ENCODE measurements at regions not wholly inside any gene's neighbourhood (a gene's known extent, or its start where the extent isn't known, plus 50 kb on each side); places are given as distances from the start of the nearest gene placed in this dataset.
"Not testable (repeated sequence)": the region's sequence is repeated elsewhere in the genome, so short reads cannot be mapped to it uniquely, and the experiment has no call there.

GRCh38 chr3:187473778-187474406 lies 105.7 kb downstream of the RTP4 start:
- DNase-seq (ENCODE audit: low read depth): no peak

GRCh38 chr3:187466306-187466705 lies 98.1 kb downstream of the RTP4 start:
- not testable (repeated sequence) for DNase-seq (ENCODE audit: low read depth)

DNA sequence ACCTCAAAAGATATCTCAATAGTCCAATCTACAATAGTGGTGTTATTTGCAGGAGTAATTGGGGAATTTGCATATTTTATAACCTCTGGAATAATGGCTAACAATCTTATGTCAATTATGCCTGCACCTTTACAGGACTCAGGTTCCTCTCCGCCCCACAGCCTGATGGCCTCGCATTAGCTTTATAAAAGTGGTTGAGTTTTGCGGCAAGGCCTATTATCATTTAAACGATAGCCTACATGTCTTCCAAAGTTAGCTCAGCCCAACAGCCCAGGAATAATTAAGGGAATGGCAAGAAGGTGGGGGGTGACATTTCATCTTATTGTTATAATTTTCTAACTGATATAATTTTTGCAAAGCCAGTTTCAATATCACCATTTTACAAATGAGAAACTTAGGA lies 97.3 kb downstream of the RTP4 start:
- no peak for DNase-seq (ENCODE audit: low read depth)

GRCh38 chr3:187464682-187465081 lies 96.5 kb downstream of the RTP4 start:
- no peak for DNase-seq (ENCODE audit: low read depth)

DNA sequence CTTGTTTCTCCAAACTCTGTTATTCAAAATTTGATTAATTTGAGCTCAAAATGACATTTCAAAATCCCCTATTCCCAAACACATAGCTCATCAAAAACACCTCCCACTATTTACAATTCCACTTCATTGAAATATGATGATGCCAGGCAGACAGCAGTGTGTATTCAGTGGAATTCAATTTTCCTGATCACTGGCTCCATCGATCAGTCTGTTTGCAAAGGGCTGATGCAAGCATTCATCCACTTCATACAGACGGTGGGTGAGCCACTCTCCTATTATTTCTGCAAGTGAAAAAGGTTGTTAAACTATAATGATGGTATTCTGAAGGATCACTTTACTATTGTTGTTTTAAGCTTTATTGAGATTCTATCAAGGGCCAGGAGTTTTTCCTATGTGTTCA lies 90.7 kb downstream of the RTP4 start:
- DNase-seq (ENCODE audit: low read depth): no peak

DNA sequence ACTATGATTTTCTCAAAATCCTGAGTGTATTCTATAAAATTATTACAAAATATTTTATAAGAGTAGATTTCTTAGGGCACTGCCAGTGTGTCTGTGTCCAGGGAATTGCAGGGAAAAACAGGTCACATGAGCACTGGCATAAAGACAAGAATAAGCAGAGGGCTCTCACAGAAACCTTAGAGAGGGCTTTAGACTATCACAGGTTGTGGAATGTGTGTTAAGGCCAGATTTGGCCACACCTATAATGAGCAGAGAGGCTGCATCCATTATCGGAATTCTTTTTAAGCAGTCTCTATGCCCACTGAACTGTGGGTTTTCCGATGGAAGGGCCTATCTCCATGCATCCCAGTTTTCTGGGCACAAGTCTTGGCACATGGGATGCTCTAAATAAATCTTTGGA lies 90.2 kb downstream of the RTP4 start:
- no peak for DNase-seq (ENCODE audit: low read depth)

DNA sequence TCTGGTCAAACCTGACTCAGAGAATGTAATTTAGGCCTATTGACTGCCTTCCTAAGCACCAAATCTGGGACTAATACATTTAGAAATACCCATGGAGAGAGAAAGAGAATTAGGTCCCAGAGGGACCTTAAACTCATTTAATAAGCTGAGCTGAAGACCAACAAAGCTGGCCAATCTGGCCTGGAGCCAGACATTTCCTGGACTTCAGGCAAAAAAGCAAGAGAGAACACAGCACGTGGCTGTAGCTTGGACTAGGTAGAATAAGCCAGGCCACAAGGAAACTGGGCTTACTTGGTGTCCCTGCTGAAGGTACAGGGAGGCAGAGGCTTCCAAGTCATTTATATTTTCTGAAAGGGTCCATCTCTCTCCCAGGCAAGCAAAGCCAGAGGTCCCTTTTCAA lies 88.1 kb downstream of the RTP4 start:
- no peak for DNase-seq (ENCODE audit: low read depth)

GRCh38 chr3:187454085-187454815 lies 86.1 kb downstream of the RTP4 start:
- DNase-seq (ENCODE audit: low read depth): no peak

GRCh38 chr3:187450431-187451190 lies 82.4 kb downstream of the RTP4 start:
- DNase-seq (ENCODE audit: low read depth): no peak

- no peak for DNase-seq (ENCODE audit: low read depth)
Observed at GRCh38 chr3:187448674-187449073, 80.5 kb downstream of the RTP4 start.

GRCh38 chr3:187447737-187448136 lies 79.6 kb downstream of the RTP4 start:
- DNase-seq (ENCODE audit: low read depth): no peak

GRCh38 chr3:187445356-187445755 lies 77.2 kb downstream of the RTP4 start:
- DNase-seq (ENCODE audit: low read depth): no peak

DNA sequence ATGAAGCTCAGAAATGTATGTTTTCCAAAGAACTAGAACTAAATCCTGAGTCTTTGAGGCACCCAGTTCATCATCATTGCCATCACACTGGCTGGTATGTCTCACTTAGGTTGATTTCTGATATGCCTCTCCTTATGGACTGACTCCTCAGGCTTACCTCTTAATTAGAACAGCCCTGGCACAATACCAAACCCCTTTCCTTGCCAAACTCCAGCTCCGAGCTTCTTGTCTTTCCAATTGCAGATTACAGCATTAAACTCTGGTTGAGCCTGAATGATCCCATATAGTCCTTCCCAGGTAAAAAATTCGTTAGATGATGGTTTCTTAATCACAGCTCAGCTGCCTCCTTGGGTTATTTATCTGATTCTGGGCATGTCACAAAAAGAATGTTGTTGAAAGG lies 66.3 kb downstream of the RTP4 start:
- DNase-seq (ENCODE audit: low read depth): no peak

- no peak for DNase-seq (ENCODE audit: low read depth)
Observed at GRCh38 chr3:187430576-187430975, 62.4 kb downstream of the RTP4 start.
